GM12878 (cell line): ENCODE measurements at regions not wholly inside any gene's neighbourhood (a gene's known extent, or its start where the extent isn't known, plus 50 kb on each side); places are given as distances from the start of the nearest gene placed in this dataset.

Experiments used
- ATAC-seq: fragments of 200-7000 bp; cut with Tn5 transposase; 3 replicates; pipeline ENCODE4 v1.9.1; 2020; ENCODE audit warnings: mild to moderate bottlenecking, moderate library complexity
- BruUV-seq: library from RNA; stranded (reverse); fragments of 400-500 nt; replicated peaks from 2 replicates; lab custom pipeline; 2021; lab: Mats Ljungman, UMichigan
- CTCF ChIA-PET: fragments of 300-600 bp; sonication (Branson Sonifier 250); formaldehyde crosslinking; extraction: SDS; loops from one replicate; lab custom pipeline; 2021; ENCODE audit warnings: inconsistent platforms; lab: Yijun Ruan, JAX
- POLR2A ChIA-PET: fragments of 350-600 bp; formaldehyde crosslinking; extraction: SDS; loops from one replicate; lab custom pipeline; 2021; ENCODE audit warnings: inconsistent platforms; lab: Charles Lee
- RAD21 ChIA-PET: fragments of 300-600 bp; sonication (Branson Sonifier 250); formaldehyde crosslinking; loops from one replicate; lab custom pipeline; 2023; ENCODE audit warnings: antibody characterized with exemption; ENCODE audit not compliant: unreplicated experiment; lab: Charles Lee
- SMC1A ChIA-PET: fragments of 300-600 bp; sonication (Branson Sonifier 250); formaldehyde crosslinking; loops from one replicate; lab custom pipeline; 2023; ENCODE audit not compliant: unreplicated experiment, uncharacterized antibody; lab: Charles Lee
- DNase-seq: peaks from one replicate; pipeline ENCODE4 v3.0.0-alpha.2; 2011; ENCODE audit warnings: low read depth, low spot score
- FAIRE-seq: peaks from 3 replicates; lab custom pipeline; 2011; peaks lifted over from hg19 to GRCh38; lab: Jason Lieb, UNC
- H2AFZ ChIP-seq: 2 replicates; pipeline ENCODE4 v1.6.0; 2011; ENCODE audit warnings: low read depth, low read length, control low read depth; ENCODE audit not compliant: control insufficient read depth
- H3K27ac ChIP-seq: 2 replicates; pipeline ENCODE4 v1.5.1; 2011; ENCODE audit warnings: control low read depth; ENCODE audit not compliant: control insufficient read depth, insufficient read depth
- H3K27me3 ChIP-seq, 2 experiments: replicated peaks in 1 of 2; 2 replicates each; pipeline versions ENCODE4 v1.6.0 to v1.6.1; 2011; ENCODE audit warnings: low read length in 1 of 2; ENCODE audit not compliant: control insufficient read depth in 2 of 2, insufficient read depth in 2 of 2
- H3K36me3 ChIP-seq, 2 experiments: 2 replicates each; pipeline ENCODE4 v1.5.1; 2011; ENCODE audit warnings: low read length in 1 of 2; ENCODE audit not compliant: control insufficient read depth in 2 of 2, insufficient read depth in 2 of 2
- H3K4me1 ChIP-seq: 2 replicates; pipeline ENCODE4 v1.6.1; 2011; ENCODE audit warnings: mild to moderate bottlenecking, low read length, moderate library complexity, mixed read lengths; ENCODE audit not compliant: control insufficient read depth, insufficient read depth
- H3K4me2 ChIP-seq: 2 replicates; pipeline ENCODE4 v1.6.0; 2011; ENCODE audit warnings: control low read depth; ENCODE audit not compliant: control insufficient read depth, insufficient read depth
- H3K4me3 ChIP-seq: fragments of 200-600 bp; sonication (generic); 2 replicates; pipeline ENCODE4 v1.5.1; 2016
- H3K79me2 ChIP-seq: 2 replicates; pipeline ENCODE4 v1.6.0; 2011; ENCODE audit warnings: low read length; ENCODE audit not compliant: control insufficient read depth, insufficient read depth
- H3K9ac ChIP-seq: 2 replicates; pipeline ENCODE4 v1.8.0; 2011; ENCODE audit warnings: low read length, control low read depth, mixed read lengths; ENCODE audit not compliant: control insufficient read depth, insufficient read depth
- H3K9me3 ChIP-seq: replicated peaks from 3 replicates; pipeline ENCODE4 v1.5.1; 2011; ENCODE audit warnings: mild to moderate bottlenecking, low read length; ENCODE audit not compliant: control insufficient read depth, insufficient read depth
- H4K20me1 ChIP-seq: 2 replicates; pipeline ENCODE4 v1.6.0; 2011; ENCODE audit not compliant: control insufficient read depth, insufficient read depth
- FOXM1 ChIP-seq: IDR thresholded peaks from 2 replicates; pipeline ENCODE4 v1.6.1; 2012; ENCODE audit warnings: low read depth, mild to moderate bottlenecking, inconsistent platforms, low read length, moderate library complexity
- POLR2AphosphoS5 ChIP-seq: IDR thresholded peaks from 2 replicates; pipeline ENCODE4 v1.6.1; 2011; ENCODE audit warnings: mild to moderate bottlenecking, low read length, inconsistent platforms
- RCOR1 ChIP-seq: conservative IDR thresholded peaks from 2 replicates; pipeline ENCODE4 v1.6.1; 2012; ENCODE audit warnings: low read depth, low read length, improper control_type of control experiment
- RELB ChIP-seq: fragments of 450-650 bp; IDR thresholded peaks from 2 replicates; pipeline ENCODE4 v1.6.1; 2017; ENCODE audit warnings: low read depth, mild to moderate bottlenecking, moderate library complexity
- STAT1 ChIP-seq: fragments of 450-650 bp; conservative IDR thresholded peaks from 2 replicates; pipeline ENCODE4 v1.6.1; 2014; ENCODE audit warnings: antibody characterized with exemption, mild to moderate bottlenecking
- WGBS: methylation state at CpG from one replicate; pipeline ENCODE4 v1.1.6; 2016; ENCODE audit warnings: low lambda C conversion rate; ENCODE audit not compliant: insufficient replicate concordance, insufficient coverage; ENCODE audit errors: missing lambda C conversion rate; 5-methylcytosine and 5-hydroxymethylcytosine counted together
- in situ Hi-C: fragments of 300-500 bp; cut with MboI; formaldehyde crosslinking; loops from 9 replicates; pipeline ENCODE4 v1.14.3; 2018; ENCODE audit warnings: mixed read lengths
- intact Hi-C: fragments of 100-400 bp; cut with micrococcal nuclease; formaldehyde crosslinking; loops from one replicate; pipeline ENCODE4 v1.14.2; 2022; ENCODE audit not compliant: unreplicated experiment

- TF ChIP-seq RELB: no peak
- no peak for TF ChIP-seq POLR2AphosphoS5
- no peak for TF ChIP-seq FOXM1
- TF ChIP-seq STAT1: no peak
Measured at GRCh38 chr2:78093436-78093835, 571.3 kb upstream of the LRRTM4 start (continued).

- no peaks in the 10 kb centered on the region for H4K20me1 ChIP-seq
- H3K4me3 ChIP-seq: no peak overlapping the region
- CTCF ChIA-PET: no interaction called here
- H3K4me1 ChIP-seq: no peaks in the 10 kb centered on the region
- in situ Hi-C loops (no loop called here), intact Hi-C loops (no loop called here)
- H3K4me2 ChIP-seq: no peak overlapping the region
- 69% methylated on average over 3 of the region's 3 CpGs for WGBS
- RAD21 ChIA-PET: no interaction called here
- BruUV-seq: no TSS peak
- no peak for TF ChIP-seq RCOR1
- no peak for FAIRE-seq
- no peaks in the 10 kb centered on the region; the same call in 2 of the 3 replicates for H3K9me3 ChIP-seq
- DNase-seq: no peak
- H3K27me3 ChIP-seq: no peaks in the 10 kb centered on the region; a peak in 1 of 4 replicates
- H3K36me3 ChIP-seq: no peaks in the 10 kb centered on the region
- H3K9ac ChIP-seq: no peak overlapping the region
- SMC1A ChIA-PET: interaction anchor here (0.6 kb wide), 1 partner anchor 74 kb away, joined by 3 read pairs; no protein-coding TSS in a partner anchor
- H3K79me2 ChIP-seq: no peaks in the 10 kb centered on the region
- no peak for ATAC-seq
- H2AFZ ChIP-seq: no peak overlapping the region
- POLR2A ChIA-PET: no interaction called here
- no peak overlapping the region for H3K27ac ChIP-seq
Measured at GRCh38 chr2:78109272-78109671, 587.1 kb upstream of the LRRTM4 start.
